ENCODE measurements at regions not wholly inside any gene's neighbourhood (a gene's known extent, or its start where the extent isn't known, plus 50 kb on each side); places are given as distances from the start of the nearest gene placed in this dataset.

GRCh38 chr2:524442-524841 is 152.8 kb downstream of the TMEM18 start:
- peaks cover 18% of the 10 kb centered on the region for H3K27me3 Mint-ChIP-seq
- CTCF ChIA-PET: no interaction called here
- intact Hi-C loops (cut with DNase I, micrococcal nuclease): no loop called here
- H3K4me1 ChIP-seq (ENCODE audit: insufficient read depth, low read length): no peaks in the 10 kb centered on the region
- peaks cover 0 to 11% of the 10 kb centered on the region in 2 experiments for H3K9me3 ChIP-seq (ENCODE audit: control insufficient read depth in 1 of 2, insufficient read depth in 1 of 2, low read length in 2 of 2)
- POLR2A ChIA-PET: no interaction called here
- H3K27ac ChIP-seq (ENCODE audit: low read depth in 1 of 2, low read length in 2 of 2): no peak overlapping the region
- no peaks in the 10 kb centered on the region for H3K4me1 Mint-ChIP-seq (ENCODE audit: low read depth)
- H3K4me3 Mint-ChIP-seq: no peak overlapping the region
- no peak for TF ChIP-seq CTCF (IDR thresholded peaks at IDR 0.05)
- H3K27ac Mint-ChIP-seq: no peak overlapping the region
- H3K4me3 ChIP-seq (ENCODE audit: low read length): no peak overlapping the region
- no peaks in the 10 kb centered on the region for H3K36me3 Mint-ChIP-seq (ENCODE audit: low read depth)
- H3K9me3 Mint-ChIP-seq: no peaks in the 10 kb centered on the region
- peaks cover 0 to 3% of the 10 kb centered on the region in 2 experiments for H3K27me3 ChIP-seq (ENCODE audit: control insufficient read depth in 1 of 2, insufficient read depth in 2 of 2, low read length in 2 of 2)
- ATAC-seq (ENCODE audit: poor library complexity) (no peak), DNase-seq (no peak)
- no peaks in the 10 kb centered on the region for H3K36me3 ChIP-seq (ENCODE audit: insufficient read depth, low read length)

GRCh38 chr2:523698-524270 is 153.4 kb downstream of the TMEM18 start:
- Mint-ChIP-seq H3K27ac (no peak overlapping the region), H3K9me3 (no peaks in the 10 kb centered on the region), H3K36me3 (ENCODE audit: low read depth) (no peaks in the 10 kb centered on the region), H3K4me3 (no peak overlapping the region), H3K4me1 (ENCODE audit: low read depth) (no peaks in the 10 kb centered on the region), H3K27me3 (peaks cover 18% of the 10 kb centered on the region)
- no peak for ATAC-seq (ENCODE audit: poor library complexity)
- Histone ChIP-seq H3K4me3 (ENCODE audit: low read length) (no peak overlapping the region), H3K36me3 (ENCODE audit: insufficient read depth, low read length) (no peaks in the 10 kb centered on the region), H3K27ac (ENCODE audit: low read depth in 1 of 2, low read length in 2 of 2) (no peak overlapping the region), H3K27me3 (ENCODE audit: control insufficient read depth in 1 of 2, insufficient read depth in 2 of 2, low read length in 2 of 2) (peaks cover 0 to 3% of the 10 kb centered on the region in 2 experiments), H3K9me3 (ENCODE audit: control insufficient read depth in 1 of 2, insufficient read depth in 1 of 2, low read length in 2 of 2) (peaks cover 0 to 11% of the 10 kb centered on the region in 2 experiments), H3K4me1 (ENCODE audit: insufficient read depth, low read length) (no peaks in the 10 kb centered on the region)
- no peak for TF ChIP-seq CTCF (IDR thresholded peaks at IDR 0.05)
- intact Hi-C loops (cut with DNase I, micrococcal nuclease): no loop called here
- POLR2A ChIA-PET: no interaction called here
- CTCF ChIA-PET: no interaction called here
- no peak for DNase-seq

- Mint-ChIP-seq H3K27me3 (peaks cover 18% of the 10 kb centered on the region), H3K4me3 (no peak overlapping the region), H3K4me1 (ENCODE audit: low read depth) (no peaks in the 10 kb centered on the region), H3K27ac (no peak overlapping the region), H3K36me3 (ENCODE audit: low read depth) (no peaks in the 10 kb centered on the region), H3K9me3 (no peaks in the 10 kb centered on the region)
- ChIA-PET CTCF (no interaction called here), POLR2A (no interaction called here)
- Histone ChIP-seq H3K36me3 (ENCODE audit: insufficient read depth, low read length) (no peaks in the 10 kb centered on the region), H3K27ac (ENCODE audit: low read depth in 1 of 2, low read length in 2 of 2) (no peak overlapping the region), H3K4me1 (ENCODE audit: insufficient read depth, low read length) (no peaks in the 10 kb centered on the region), H3K9me3 (ENCODE audit: control insufficient read depth in 1 of 2, insufficient read depth in 1 of 2, low read length in 2 of 2) (peaks cover 0 to 11% of the 10 kb centered on the region in 2 experiments), H3K27me3 (ENCODE audit: control insufficient read depth in 1 of 2, insufficient read depth in 2 of 2, low read length in 2 of 2) (peaks cover 0 to 3% of the 10 kb centered on the region in 2 experiments), H3K4me3 (ENCODE audit: low read length) (no peak overlapping the region)
- DNase-seq: no peak
- intact Hi-C loops (cut with DNase I, micrococcal nuclease): no loop called here
- no peak for TF ChIP-seq CTCF (IDR thresholded peaks at IDR 0.05)
- ATAC-seq (ENCODE audit: poor library complexity): no peak
Measured at GRCh38 chr2:522776-523175, 154.4 kb downstream of the TMEM18 start.

Data from CD4-positive, alpha-beta T cell (primary cell).